ENCODE measurements at regions not wholly inside any gene's neighbourhood (a gene's known extent, or its start where the extent isn't known, plus 50 kb on each side); places are given as distances from the start of the nearest gene placed in this dataset.

DNA sequence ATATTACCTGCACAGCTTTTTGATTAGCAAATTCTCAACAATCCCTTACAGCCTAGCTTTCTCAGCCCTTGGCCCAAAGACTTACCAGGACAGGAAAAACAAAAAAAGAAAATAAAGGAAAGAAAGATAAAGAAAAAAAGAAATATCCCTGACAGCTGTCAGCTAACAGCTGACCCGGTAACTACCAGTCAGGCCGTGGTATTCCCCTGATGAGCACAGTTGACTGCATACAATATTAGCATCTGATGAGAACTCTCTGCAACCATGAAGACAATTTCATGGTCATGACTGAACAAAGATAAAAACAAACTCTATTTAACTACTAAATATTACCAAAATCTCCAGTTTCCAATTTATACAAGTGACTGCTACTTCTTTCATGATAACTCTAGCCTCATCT is 798.8 kb downstream of the PLA2G4A start:
- no peak for TF ChIP-seq ZFP30 (CRISPR knock-in tag; IDR thresholded peaks at IDR 0.05)
- no peak for TF ChIP-seq ZNF8 (CRISPR knock-in tag; IDR thresholded peaks at IDR 0.05)
- TF ChIP-seq ISL1 (CRISPR knock-in tag; IDR thresholded peaks at IDR 0.05) = no peak
- TF ChIP-seq TCF4 (CRISPR knock-in tag; IDR thresholded peaks at IDR 0.05; ENCODE audit: borderline replicate concordance) = no peak
- TF ChIP-seq RARB (CRISPR knock-in tag; IDR thresholded peaks at IDR 0.05) = no peak
- no peak for TF ChIP-seq BACH2 (CRISPR knock-in tag; IDR thresholded peaks at IDR 0.05; ENCODE audit: borderline replicate concordance)
- no peak for TF ChIP-seq ZNF70 (CRISPR knock-in tag; IDR thresholded peaks at IDR 0.05)
- no peak for TF ChIP-seq TSHZ2 (CRISPR knock-in tag; IDR thresholded peaks at IDR 0.05)
- ATAC-seq = no peak

DNA sequence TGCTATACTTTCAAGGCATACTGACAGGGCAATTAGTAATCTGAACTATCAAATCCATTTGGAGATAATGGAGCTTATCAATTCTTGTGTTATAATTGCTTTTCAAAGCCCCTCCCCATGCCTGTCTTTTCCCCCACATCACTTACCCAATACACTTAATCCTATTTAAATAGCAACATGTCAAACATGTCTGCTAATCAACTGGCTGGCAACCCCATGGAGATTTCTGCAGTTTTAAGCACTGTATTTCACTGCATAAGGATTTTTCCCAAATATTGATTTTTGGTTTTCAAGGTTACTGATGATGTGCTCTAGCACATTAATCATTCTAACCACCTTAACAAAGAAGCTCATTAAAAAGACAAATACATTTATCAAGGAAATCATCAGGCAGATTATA is 800.3 kb downstream of the PLA2G4A start:
- no peak for TF ChIP-seq OSR1 (CRISPR knock-in tag; IDR thresholded peaks at IDR 0.05)
- TF ChIP-seq ZC3H10 (CRISPR knock-in tag; IDR thresholded peaks at IDR 0.05) = no peak
- no peak for TF ChIP-seq ARNTL (CRISPR knock-in tag; IDR thresholded peaks at IDR 0.05; ENCODE audit: borderline replicate concordance, low read depth)
- no peak for TF ChIP-seq ZNF70 (CRISPR knock-in tag; IDR thresholded peaks at IDR 0.05)
- no peak for ATAC-seq

GRCh38 chr1:187630653-187631380 is 802.1 kb downstream of the PLA2G4A start:
- ATAC-seq = no peak

DNA sequence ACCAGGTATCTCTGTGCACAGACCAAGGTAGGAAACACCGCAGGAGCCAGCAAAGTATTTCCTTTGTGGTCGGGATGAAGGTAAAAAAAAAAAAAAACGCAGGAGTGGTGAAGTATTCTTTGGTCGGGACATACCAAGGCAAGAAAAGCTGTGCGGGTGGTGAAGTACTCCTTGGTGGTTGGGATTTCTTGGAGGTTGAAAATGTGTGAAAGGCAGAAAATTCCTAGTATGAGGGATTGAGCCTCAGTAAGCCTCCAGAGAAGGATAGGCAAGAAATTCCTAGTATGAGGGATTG is 802.6 kb downstream of the PLA2G4A start:
- TF ChIP-seq ESRRG (CRISPR knock-in tag; IDR thresholded peaks at IDR 0.05) = no peak
- TF ChIP-seq ZFP30 (CRISPR knock-in tag; IDR thresholded peaks at IDR 0.05) = no peak
- no peak for TF ChIP-seq ZNF70 (CRISPR knock-in tag; IDR thresholded peaks at IDR 0.05)
- no peak for TF ChIP-seq RARB (CRISPR knock-in tag; IDR thresholded peaks at IDR 0.05)
- no peak for TF ChIP-seq ZNF565 (CRISPR knock-in tag; conservative IDR thresholded peaks at IDR 0.05; ENCODE audit: low read depth)
- no peak for TF ChIP-seq POU6F1 (CRISPR knock-in tag; IDR thresholded peaks at IDR 0.05; ENCODE audit: borderline replicate concordance, low read depth)
- TF ChIP-seq SNAI2 (CRISPR knock-in tag; IDR thresholded peaks at IDR 0.05) = no peak
- TF ChIP-seq CSDC2 (CRISPR knock-in tag; IDR thresholded peaks at IDR 0.05) = no peak
- no peak for TF ChIP-seq TOX (CRISPR knock-in tag; IDR thresholded peaks at IDR 0.05; ENCODE audit: borderline replicate concordance)
- no peak for TF ChIP-seq CREB5 (CRISPR knock-in tag; IDR thresholded peaks at IDR 0.05; ENCODE audit: low read depth)
- no peak for TF ChIP-seq BACH2 (CRISPR knock-in tag; IDR thresholded peaks at IDR 0.05; ENCODE audit: borderline replicate concordance)
- no peak for TF ChIP-seq ARNTL (CRISPR knock-in tag; IDR thresholded peaks at IDR 0.05; ENCODE audit: borderline replicate concordance, low read depth)
- ATAC-seq = no peak

More at GRCh38 chr1:187630653-187631380, 802.1 kb downstream of the PLA2G4A start:
- TF ChIP-seq ZC3H10 (CRISPR knock-in tag; IDR thresholded peaks at IDR 0.05) = no peak
- no peak for TF ChIP-seq ZNF70 (CRISPR knock-in tag; IDR thresholded peaks at IDR 0.05)
- no peak for TF ChIP-seq BACH2 (CRISPR knock-in tag; IDR thresholded peaks at IDR 0.05; ENCODE audit: borderline replicate concordance)
- no peak for TF ChIP-seq RARB (CRISPR knock-in tag; IDR thresholded peaks at IDR 0.05)
- no peak for TF ChIP-seq CREB5 (CRISPR knock-in tag; IDR thresholded peaks at IDR 0.05; ENCODE audit: low read depth)
- TF ChIP-seq ARNTL (CRISPR knock-in tag; IDR thresholded peaks at IDR 0.05; ENCODE audit: borderline replicate concordance, low read depth) = no peak
- TF ChIP-seq TOX (CRISPR knock-in tag; IDR thresholded peaks at IDR 0.05; ENCODE audit: borderline replicate concordance) = no peak
- no peak for TF ChIP-seq ZFP30 (CRISPR knock-in tag; IDR thresholded peaks at IDR 0.05)
- TF ChIP-seq TSHZ2 (CRISPR knock-in tag; IDR thresholded peaks at IDR 0.05) = no peak
- no peak for TF ChIP-seq ESRRG (CRISPR knock-in tag; IDR thresholded peaks at IDR 0.05)
- no peak for TF ChIP-seq ZFP3 (CRISPR knock-in tag; IDR thresholded peaks at IDR 0.05)
- no peak for TF ChIP-seq TCF4 (CRISPR knock-in tag; IDR thresholded peaks at IDR 0.05; ENCODE audit: borderline replicate concordance)
- no peak for TF ChIP-seq ZNF8 (CRISPR knock-in tag; IDR thresholded peaks at IDR 0.05)

Data from SK-N-SH treated with all-trans-retinoic acid at 6 μM for 48 hours (cell line).